Suprapubic skin (tissue), 3 donors: ENCODE measurements at regions not wholly inside any gene's neighbourhood (a gene's known extent, or its start where the extent isn't known, plus 50 kb on each side); places are given as distances from the start of the nearest gene placed in this dataset.

Source experiments
- CTCF ChIP-seq, 2 donors: fragments of 200-600 bp in 1 of 2; fragments of 450-650 bp in 1 of 2; sonication (generic) in 1 of 2; IDR thresholded peaks; one replicate each; pipeline ENCODE4 v1.5.1; 2016 to 2019; ENCODE audit warnings: antibody characterized with exemption in 2 of 2, mild to moderate bottlenecking in 1 of 2, moderate library complexity in 1 of 2
- EP300 ChIP-seq: sonication (generic); formaldehyde crosslinking; IDR thresholded peaks from one replicate; pipeline ENCODE4 v1.6.1; 2017; ENCODE audit warnings: antibody characterized with exemption

- TF ChIP-seq EP300, result no peak
- no peak for TF ChIP-seq CTCF (IDR thresholded peaks at IDR 0.05)
Observed at GRCh38 chr17:73877962-73878361, 233.7 kb upstream of the SDK2 start.
